CD4-positive, alpha-beta memory T cell (primary cell): ENCODE measurements at regions not wholly inside any gene's neighbourhood (a gene's known extent, or its start where the extent isn't known, plus 50 kb on each side); places are given as distances from the start of the nearest gene placed in this dataset.
"Not testable (repeated sequence)": the region's sequence is repeated elsewhere in the genome, so short reads cannot be mapped to it uniquely, and the experiment has no call there.

ENCODE experiments used
- CTCF ChIA-PET: fragments of 350-600 bp; sonication (Branson Sonifier 250); formaldehyde crosslinking; loops from one replicate; lab custom pipeline; 2021; ENCODE audit warnings: inconsistent platforms; ENCODE audit not compliant: partially characterized antibody; lab: Charles Lee
- POLR2A ChIA-PET: fragments of 350-600 bp; sonication (Branson Sonifier 250); formaldehyde crosslinking; loops from one replicate; lab custom pipeline; 2021; ENCODE audit not compliant: partially characterized antibody; lab: Charles Lee
- DNase-seq, 5 donors: peaks; one replicate each; pipeline versions ENCODE4 v3.0.0 to v3.0.0-alpha.2; 2020 to 2022; ENCODE audit warnings: mixed read lengths in 1 of 5
- H3K27ac ChIP-seq: one replicate; pipeline ENCODE4 v1.7.0; 2013; ENCODE audit warnings: low read depth, low read length
- H3K27me3 ChIP-seq: 2 replicates; pipeline ENCODE4 v1.7.0; 2013; ENCODE audit warnings: mild to moderate bottlenecking, low read length, moderate library complexity; ENCODE audit not compliant: insufficient read depth
- H3K36me3 ChIP-seq: 2 replicates; pipeline ENCODE4 v1.7.0; 2013; ENCODE audit warnings: mild to moderate bottlenecking, low read length, moderate library complexity; ENCODE audit not compliant: insufficient read depth
- H3K4me1 ChIP-seq: 2 replicates; pipeline ENCODE4 v1.7.0; 2013; ENCODE audit warnings: mild to moderate bottlenecking, low read length, moderate library complexity; ENCODE audit not compliant: insufficient read depth
- H3K4me3 ChIP-seq, 2 donors: one replicate each; pipeline ENCODE4 v1.7.0; 2013; ENCODE audit warnings: low read length in 2 of 2, mild to moderate bottlenecking in 1 of 2
- H3K9me3 ChIP-seq, 2 donors: one replicate each; pipeline ENCODE4 v1.7.0; 2013; ENCODE audit warnings: low read length in 2 of 2, control low read depth in 1 of 2; ENCODE audit not compliant: control insufficient read depth in 1 of 2
- H3K27ac Mint-ChIP-seq, 7 donors: one replicate each; pipeline ENCODE4 v1.8.0; 2020 to 2021; ENCODE audit warnings: mixed read lengths in 7 of 7, mild to moderate bottlenecking in 6 of 7, inconsistent platforms in 3 of 7, moderate library complexity in 3 of 7
- H3K27me3 Mint-ChIP-seq, 2 donors: one replicate each; pipeline ENCODE4 v1.8.0; 2020 to 2021; ENCODE audit warnings: mixed read lengths in 2 of 2
- H3K36me3 Mint-ChIP-seq, 2 donors: one replicate each; pipeline ENCODE4 v1.8.0; 2020 to 2021; ENCODE audit warnings: mixed read lengths in 2 of 2, inconsistent platforms in 1 of 2, mild to moderate bottlenecking in 1 of 2
- H3K4me1 Mint-ChIP-seq, 4 donors: one replicate each; pipeline ENCODE4 v1.8.0; 2020 to 2021; ENCODE audit warnings: mixed read lengths in 4 of 4, mild to moderate bottlenecking in 1 of 4
- H3K4me3 Mint-ChIP-seq, 8 donors: one replicate each; pipeline ENCODE4 v1.8.0; 2020 to 2021; ENCODE audit warnings: mixed read lengths in 8 of 8, mild to moderate bottlenecking in 7 of 8, moderate library complexity in 6 of 8, inconsistent platforms in 3 of 8
- H3K9me3 Mint-ChIP-seq, 8 donors: one replicate each; pipeline ENCODE4 v1.8.0; 2020 to 2021; ENCODE audit warnings: mixed read lengths in 8 of 8, mild to moderate bottlenecking in 5 of 8, inconsistent platforms in 3 of 8, moderate library complexity in 1 of 8
- intact Hi-C: fragments of 100-400 bp; cut with micrococcal nuclease; formaldehyde crosslinking; loops from one replicate; pipeline ENCODE4 v1.15.1; 2023

GRCh38 chr7:146019041-146020004 is 97.3 kb upstream of the CNTNAP2 start:
- H3K4me1 Mint-ChIP-seq, H3K27me3 ChIP-seq, DNase-seq, H3K36me3 Mint-ChIP-seq, POLR2A ChIA-PET, H3K27ac ChIP-seq, H3K36me3 ChIP-seq, H3K4me1 ChIP-seq, intact Hi-C loops, H3K27ac Mint-ChIP-seq, H3K4me3 Mint-ChIP-seq, CTCF ChIA-PET, H3K4me3 ChIP-seq, H3K9me3 ChIP-seq, H3K27me3 Mint-ChIP-seq: not testable (repeated sequence)
- H3K9me3 Mint-ChIP-seq = peaks cover 3 to 13% (median 6%) of the 10 kb centered on the region in 8 donors

- H3K9me3 ChIP-seq, DNase-seq, POLR2A ChIA-PET, H3K36me3 ChIP-seq, H3K4me3 ChIP-seq, H3K4me1 Mint-ChIP-seq, H3K36me3 Mint-ChIP-seq, H3K27ac Mint-ChIP-seq, H3K27ac ChIP-seq, H3K9me3 Mint-ChIP-seq, H3K27me3 Mint-ChIP-seq, H3K27me3 ChIP-seq, CTCF ChIA-PET, intact Hi-C loops, H3K4me3 Mint-ChIP-seq, H3K4me1 ChIP-seq: not testable (repeated sequence)
Measured at GRCh38 chr7:146017366-146017765, 99.2 kb upstream of the CNTNAP2 start.

GRCh38 chr7:146014154-146014553 is 102.4 kb upstream of the CNTNAP2 start:
- H3K36me3 ChIP-seq, H3K9me3 Mint-ChIP-seq, H3K4me1 ChIP-seq, H3K27me3 ChIP-seq, H3K4me3 ChIP-seq, H3K27ac ChIP-seq, H3K36me3 Mint-ChIP-seq, DNase-seq, CTCF ChIA-PET, H3K4me3 Mint-ChIP-seq, H3K27ac Mint-ChIP-seq, POLR2A ChIA-PET, H3K27me3 Mint-ChIP-seq, H3K9me3 ChIP-seq, H3K4me1 Mint-ChIP-seq, intact Hi-C loops: not testable (repeated sequence)

- Mint-ChIP-seq H3K36me3 (no peaks in the 10 kb centered on the region), H3K4me3 (no peak overlapping the region), H3K9me3 (peaks cover 0 to 11% (median 3%) of the 10 kb centered on the region in 8 donors), H3K27ac (no peak overlapping the region), H3K27me3 (no peaks in the 10 kb centered on the region), H3K4me1 (no peaks in the 10 kb centered on the region)
- ChIA-PET CTCF (no interaction called here), POLR2A (no interaction called here)
- no peaks in the 10 kb centered on the region for H3K9me3 ChIP-seq
- H3K4me1 ChIP-seq = no peaks in the 10 kb centered on the region
- DNase-seq = no peak
- H3K27ac ChIP-seq = no peak overlapping the region
- H3K36me3 ChIP-seq = no peaks in the 10 kb centered on the region
- intact Hi-C loops = no loop called here
- no peaks in the 10 kb centered on the region for H3K27me3 ChIP-seq
- no peak overlapping the region for H3K4me3 ChIP-seq
Measured at GRCh38 chr7:146008293-146008692, 108.3 kb upstream of the CNTNAP2 start.

- no peaks in the 10 kb centered on the region for H3K4me1 Mint-ChIP-seq
- H3K36me3 ChIP-seq = no peaks in the 10 kb centered on the region
- no peaks in the 10 kb centered on the region for H3K27me3 Mint-ChIP-seq
- H3K27ac ChIP-seq = no peak overlapping the region
- H3K4me3 Mint-ChIP-seq = no peak overlapping the region
- no peaks in the 10 kb centered on the region for H3K36me3 Mint-ChIP-seq
- no peak overlapping the region for H3K4me3 ChIP-seq
- no peaks in the 10 kb centered on the region for H3K4me1 ChIP-seq
- POLR2A ChIA-PET = no interaction called here
- no peak overlapping the region for H3K27ac Mint-ChIP-seq
- peaks cover 0 to 12% (median 5%) of the 10 kb centered on the region in 8 donors for H3K9me3 Mint-ChIP-seq
- no peak for DNase-seq
- H3K9me3 ChIP-seq = no peaks in the 10 kb centered on the region
- H3K27me3 ChIP-seq = no peaks in the 10 kb centered on the region
- intact Hi-C loops = no loop called here
- CTCF ChIA-PET = no interaction called here
Measured at GRCh38 chr7:146004805-146005204, 111.8 kb upstream of the CNTNAP2 start.

GRCh38 chr7:146002431-146003078 is 114.0 kb upstream of the CNTNAP2 start:
- H3K27ac Mint-ChIP-seq = no peak overlapping the region
- Histone ChIP-seq H3K27me3 (no peaks in the 10 kb centered on the region), H3K9me3 (no peaks in the 10 kb centered on the region), H3K27ac (no peak overlapping the region), H3K4me1 (no peaks in the 10 kb centered on the region), H3K36me3 (no peaks in the 10 kb centered on the region), H3K4me3 (no peak overlapping the region)
- no peaks in the 10 kb centered on the region for H3K27me3 Mint-ChIP-seq
- H3K4me1 Mint-ChIP-seq = no peaks in the 10 kb centered on the region
- intact Hi-C loops = no loop called here
- DNase-seq = no peak
- H3K36me3 Mint-ChIP-seq = no peaks in the 10 kb centered on the region
- CTCF ChIA-PET = no interaction called here
- H3K9me3 Mint-ChIP-seq = peaks cover 0 to 9% (median 5%) of the 10 kb centered on the region in 8 donors
- POLR2A ChIA-PET = no interaction called here
- no peak overlapping the region for H3K4me3 Mint-ChIP-seq

GRCh38 chr7:146002008-146002407 is 114.6 kb upstream of the CNTNAP2 start:
- no peaks in the 10 kb centered on the region for H3K9me3 ChIP-seq
- no peaks in the 10 kb centered on the region for H3K27me3 ChIP-seq
- H3K36me3 Mint-ChIP-seq = no peaks in the 10 kb centered on the region
- no peak overlapping the region for H3K4me3 ChIP-seq
- no peaks in the 10 kb centered on the region for H3K4me1 Mint-ChIP-seq
- no peak overlapping the region for H3K4me3 Mint-ChIP-seq
- POLR2A ChIA-PET = no interaction called here
- H3K9me3 Mint-ChIP-seq = peaks cover 0 to 9% (median 5%) of the 10 kb centered on the region in 8 donors
- H3K4me1 ChIP-seq = no peaks in the 10 kb centered on the region
- H3K27ac ChIP-seq = no peak overlapping the region
- no peak for DNase-seq
- H3K27ac Mint-ChIP-seq = no peak overlapping the region
- no peaks in the 10 kb centered on the region for H3K27me3 Mint-ChIP-seq
- intact Hi-C loops = no loop called here
- no peaks in the 10 kb centered on the region for H3K36me3 ChIP-seq
- CTCF ChIA-PET = no interaction called here
